ENCODE measurements at regions not wholly inside any gene's neighbourhood (a gene's known extent, or its start where the extent isn't known, plus 50 kb on each side); places are given as distances from the start of the nearest gene placed in this dataset.

- no peaks in the 10 kb centered on the region for H3K27me3 ChIP-seq (replicated peaks; ENCODE audit: insufficient read depth, low read length)
- H3K9me2 ChIP-seq (replicated peaks; ENCODE audit: insufficient read depth, low read length): no peaks in the 10 kb centered on the region
- no peak overlapping the region for H3K27ac ChIP-seq (ENCODE audit: low read length)
- H3F3A ChIP-seq (ENCODE audit: insufficient read depth, low read length): no peaks in the 10 kb centered on the region
- no peaks in the 10 kb centered on the region for H3K36me3 ChIP-seq (replicated peaks; ENCODE audit: insufficient read depth, low read length)
- no peaks in the 10 kb centered on the region for H3K9me3 ChIP-seq (replicated peaks; ENCODE audit: insufficient read depth, low read length)
- no peak overlapping the region for H3K4me3 ChIP-seq (ENCODE audit: low read length)
- H4K20me1 ChIP-seq (ENCODE audit: insufficient read depth, low read length): no peaks in the 10 kb centered on the region
- TF ChIP-seq EZH2phosphoT487 (IDR thresholded peaks at IDR 0.05; ENCODE audit: low read length) (no peak), CTCF (IDR thresholded peaks at IDR 0.05; ENCODE audit: low read length) (no peak), EZH2 (optimal IDR thresholded peaks at IDR 0.05; ENCODE audit: low read depth, low read length) (no peak)
- no peak overlapping the region for H3K4me2 ChIP-seq (ENCODE audit: low read depth, low read length)
- H3K4me1 ChIP-seq (ENCODE audit: low read length): peaks cover 6% of the 10 kb centered on the region; the same call in 1 of the 2 replicates
- no peak for DNase-seq
- H2AFZ ChIP-seq (ENCODE audit: low read length): no peak overlapping the region
- H3K9ac ChIP-seq (ENCODE audit: low read length): no peak overlapping the region
- no peaks in the 10 kb centered on the region for H3K79me2 ChIP-seq (ENCODE audit: low read length)
Observed at GRCh38 chr15:62559381-62559733, 394.3 kb upstream of the C2CD4B start.

GRCh38 chr15:62561059-62561519, 396.0 kb upstream of the C2CD4B start:
- no peaks in the 10 kb centered on the region for H3K4me1 ChIP-seq (ENCODE audit: low read length)
- H3K27me3 ChIP-seq (replicated peaks; ENCODE audit: insufficient read depth, low read length): no peaks in the 10 kb centered on the region
- H3K4me3 ChIP-seq (ENCODE audit: low read length): no peak overlapping the region
- no peaks in the 10 kb centered on the region for H4K20me1 ChIP-seq (ENCODE audit: insufficient read depth, low read length)
- H3K9me2 ChIP-seq (replicated peaks; ENCODE audit: insufficient read depth, low read length): no peaks in the 10 kb centered on the region
- no peaks in the 10 kb centered on the region for H3K9me3 ChIP-seq (replicated peaks; ENCODE audit: insufficient read depth, low read length)
- H3K27ac ChIP-seq (ENCODE audit: low read length): no peak overlapping the region
- no peak overlapping the region for H3K9ac ChIP-seq (ENCODE audit: low read length)
- H2AFZ ChIP-seq (ENCODE audit: low read length): no peak overlapping the region
- H3K79me2 ChIP-seq (ENCODE audit: low read length): no peaks in the 10 kb centered on the region
- no peaks in the 10 kb centered on the region for H3F3A ChIP-seq (ENCODE audit: insufficient read depth, low read length)
- TF ChIP-seq EZH2 (optimal IDR thresholded peaks at IDR 0.05; ENCODE audit: low read depth, low read length) (no peak), CTCF (IDR thresholded peaks at IDR 0.05; ENCODE audit: low read length) (no peak), EZH2phosphoT487 (IDR thresholded peaks at IDR 0.05; ENCODE audit: low read length) (no peak)
- DNase-seq: no peak
- no peaks in the 10 kb centered on the region for H3K36me3 ChIP-seq (replicated peaks; ENCODE audit: insufficient read depth, low read length)
- no peak overlapping the region for H3K4me2 ChIP-seq (ENCODE audit: low read depth, low read length)

- Histone ChIP-seq H2AFZ (ENCODE audit: low read length) (no peak overlapping the region), H3K9me2 (replicated peaks; ENCODE audit: insufficient read depth, low read length) (no peaks in the 10 kb centered on the region), H3K9ac (ENCODE audit: low read length) (no peak overlapping the region), H3K27ac (ENCODE audit: low read length) (no peak overlapping the region), H4K20me1 (ENCODE audit: insufficient read depth, low read length) (no peaks in the 10 kb centered on the region), H3F3A (ENCODE audit: insufficient read depth, low read length) (no peaks in the 10 kb centered on the region), H3K79me2 (ENCODE audit: low read length) (no peaks in the 10 kb centered on the region), H3K4me3 (ENCODE audit: low read length) (no peak overlapping the region), H3K27me3 (replicated peaks; ENCODE audit: insufficient read depth, low read length) (no peaks in the 10 kb centered on the region), H3K4me1 (ENCODE audit: low read length) (no peaks in the 10 kb centered on the region), H3K4me2 (ENCODE audit: low read depth, low read length) (no peak overlapping the region), H3K9me3 (replicated peaks; ENCODE audit: insufficient read depth, low read length) (no peaks in the 10 kb centered on the region), H3K36me3 (replicated peaks; ENCODE audit: insufficient read depth, low read length) (no peaks in the 10 kb centered on the region)
- DNase-seq: no peak
- TF ChIP-seq EZH2phosphoT487 (IDR thresholded peaks at IDR 0.05; ENCODE audit: low read length) (no peak), EZH2 (optimal IDR thresholded peaks at IDR 0.05; ENCODE audit: low read depth, low read length) (no peak), CTCF (IDR thresholded peaks at IDR 0.05; ENCODE audit: low read length) (no peak)
Observed at GRCh38 chr15:62561571-62561970, 396.5 kb upstream of the C2CD4B start.

Measured in MM.1S (cell line).